Body of pancreas (tissue), 4 donors: ENCODE measurements at regions not wholly inside any gene's neighbourhood (a gene's known extent, or its start where the extent isn't known, plus 50 kb on each side); places are given as distances from the start of the nearest gene placed in this dataset.

ENCODE experiments used
- CTCF ChIP-seq, 7 experiments: fragments of 450-650 bp in 4 of 7; fragments of 200-600 bp in 3 of 7; sonication (generic) in 3 of 7; IDR thresholded peaks; one replicate each; pipeline ENCODE4 v1.5.1; 2016 to 2019; ENCODE audit warnings: antibody characterized with exemption in 7 of 7
- POLR2A ChIP-seq, 3 donors: fragments of 450-650 bp; IDR thresholded peaks; one replicate each; pipeline ENCODE4 v1.6.1; 2016; ENCODE audit warnings: antibody characterized with exemption in 3 of 3, mild to moderate bottlenecking in 2 of 3

GRCh38 chr2:75411574-75411973 lies 149.2 kb downstream of the EVA1A start:
- no peak for TF ChIP-seq CTCF (IDR thresholded peaks at IDR 0.05)
- TF ChIP-seq POLR2A (IDR thresholded peaks at IDR 0.05) = no peak
